GM04503 (cell line): ENCODE measurements at regions not wholly inside any gene's neighbourhood (a gene's known extent, or its start where the extent isn't known, plus 50 kb on each side); places are given as distances from the start of the nearest gene placed in this dataset.
A peak's percentile ranks its signal among the peaks of the same experiment; 100 is the strongest.

ENCODE experiments used
- DNase-seq: peaks from one replicate; pipeline ENCODE4 v3.0.0-alpha.2; 2012; ENCODE audit warnings: low read depth

- peak; percentile 69 for DNase-seq
Measured at GRCh38 chr11:19368726-19369375, 128.1 kb upstream of the E2F8 start.

GRCh38 chr11:19366992-19367709 lies 126.4 kb upstream of the E2F8 start:
- DNase-seq: peak; percentile 64

GRCh38 chr11:19365743-19366410 lies 125.1 kb upstream of the E2F8 start:
- no peak for DNase-seq

DNA sequence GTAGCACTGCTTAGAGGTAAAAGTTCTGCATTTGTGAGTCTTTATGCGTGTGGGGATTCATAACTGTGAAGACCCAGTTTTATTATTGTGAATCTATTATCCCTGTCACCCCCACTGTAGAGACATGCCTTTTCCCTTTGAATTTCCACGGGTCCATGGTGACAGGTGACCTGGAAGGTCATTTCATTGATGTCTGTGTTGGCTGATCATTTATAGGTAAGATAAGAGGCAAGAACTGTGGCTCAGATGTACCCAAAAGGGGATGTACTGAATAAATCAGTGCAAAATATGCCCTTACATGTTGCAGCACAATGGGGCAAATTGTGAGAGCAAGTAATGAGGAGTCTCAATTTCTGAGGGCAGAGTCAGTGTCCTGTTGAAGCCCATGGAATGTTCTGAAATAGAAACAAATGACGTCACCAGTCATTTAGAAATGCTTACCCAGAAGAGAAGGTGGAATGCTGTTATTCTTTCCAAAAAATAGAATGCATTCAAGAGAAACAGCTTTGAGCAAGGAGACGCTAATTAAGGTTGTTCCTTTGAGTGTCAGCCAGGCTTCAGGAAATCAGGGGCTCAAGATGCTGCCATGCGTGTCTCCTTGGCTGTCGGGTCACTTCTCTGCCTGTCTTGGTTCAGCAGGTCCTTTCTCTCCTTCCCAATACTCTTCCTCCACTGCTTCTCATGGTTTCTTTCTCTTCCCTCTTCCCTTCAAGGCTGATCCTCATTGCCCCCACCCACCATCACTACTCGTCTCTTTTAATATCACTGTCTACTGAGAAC lies 118.7 kb upstream of the E2F8 start:
- peak; percentile 66 for DNase-seq

- no peak for DNase-seq
Measured at GRCh38 chr11:19357943-19358342, 117.2 kb upstream of the E2F8 start.

DNA sequence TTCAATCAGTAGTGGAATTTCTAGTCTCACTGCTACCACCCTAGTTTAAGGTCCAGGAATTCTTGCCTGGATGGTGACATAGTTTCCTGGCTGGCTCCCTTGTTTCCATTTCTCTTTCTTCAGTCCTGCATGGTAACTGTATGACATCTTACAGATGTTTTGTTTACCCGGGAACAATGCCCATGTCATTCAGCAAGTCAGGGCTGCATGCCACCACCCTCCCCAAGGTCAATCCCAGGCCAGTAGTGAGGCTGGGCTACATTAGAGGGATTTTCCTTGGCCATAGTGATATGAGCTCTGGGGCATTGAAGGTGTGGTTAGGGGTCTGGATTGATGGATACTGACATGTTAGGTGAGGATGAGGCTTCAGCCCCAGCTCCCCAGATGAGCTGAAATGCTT lies 114.9 kb upstream of the E2F8 start:
- no peak for DNase-seq

- no peak for DNase-seq
Measured at GRCh38 chr11:19353287-19353850, 112.6 kb upstream of the E2F8 start.

DNA sequence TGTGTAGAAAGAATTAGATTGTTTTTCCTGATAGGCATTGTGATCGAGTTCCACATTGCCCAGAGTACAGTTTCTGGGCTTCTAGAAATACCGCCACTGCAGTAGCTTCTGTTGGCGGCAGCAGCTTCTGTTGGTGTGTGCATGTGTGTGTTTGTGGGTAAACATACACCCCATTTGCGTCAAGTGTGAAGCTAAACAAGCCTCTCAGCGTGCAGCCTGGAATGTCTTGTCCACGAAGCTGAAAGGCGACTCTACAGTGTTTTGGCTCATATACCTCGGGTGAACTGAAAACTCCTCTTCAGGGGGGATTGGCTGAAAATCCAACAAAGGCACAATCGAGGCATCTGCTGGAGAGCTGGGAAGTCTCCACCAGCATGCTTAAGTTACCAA lies 112.0 kb upstream of the E2F8 start:
- DNase-seq: no peak

DNA sequence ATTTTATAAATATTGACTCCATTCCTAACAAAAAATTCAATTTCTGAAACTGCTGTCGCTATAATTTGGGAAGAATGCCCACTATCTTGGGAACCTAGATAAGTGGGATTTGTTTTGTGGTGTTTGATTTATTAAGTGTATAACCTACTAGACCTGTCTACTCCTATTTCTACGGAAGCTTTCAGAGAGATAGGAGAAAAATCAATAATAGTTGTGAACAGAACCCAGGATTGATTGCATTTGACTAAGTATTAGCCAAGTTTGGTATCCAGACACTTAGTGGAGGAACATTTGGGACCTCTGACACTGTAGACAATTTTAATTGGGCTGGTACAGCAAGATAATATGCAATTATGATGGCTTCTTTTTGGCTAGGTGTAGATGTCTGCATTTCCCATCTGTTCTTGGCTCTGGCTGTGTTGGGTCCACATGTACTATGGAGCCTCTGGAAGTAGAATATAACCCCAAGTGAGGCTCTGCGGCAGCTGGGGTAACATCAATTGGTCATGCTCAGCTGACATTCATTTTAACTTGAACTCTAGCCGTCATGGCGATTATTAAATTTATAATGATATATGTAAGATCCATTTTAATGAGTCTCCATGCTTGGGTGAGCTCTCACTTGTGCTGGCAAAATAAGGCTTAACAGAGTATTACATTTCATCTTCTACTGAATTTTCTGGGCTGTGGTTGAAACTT lies 111.5 kb upstream of the E2F8 start:
- DNase-seq: no peak

GRCh38 chr11:19351426-19351825 lies 110.7 kb upstream of the E2F8 start:
- no peak for DNase-seq

GRCh38 chr11:19350160-19350559 lies 109.4 kb upstream of the E2F8 start:
- no peak for DNase-seq

DNA sequence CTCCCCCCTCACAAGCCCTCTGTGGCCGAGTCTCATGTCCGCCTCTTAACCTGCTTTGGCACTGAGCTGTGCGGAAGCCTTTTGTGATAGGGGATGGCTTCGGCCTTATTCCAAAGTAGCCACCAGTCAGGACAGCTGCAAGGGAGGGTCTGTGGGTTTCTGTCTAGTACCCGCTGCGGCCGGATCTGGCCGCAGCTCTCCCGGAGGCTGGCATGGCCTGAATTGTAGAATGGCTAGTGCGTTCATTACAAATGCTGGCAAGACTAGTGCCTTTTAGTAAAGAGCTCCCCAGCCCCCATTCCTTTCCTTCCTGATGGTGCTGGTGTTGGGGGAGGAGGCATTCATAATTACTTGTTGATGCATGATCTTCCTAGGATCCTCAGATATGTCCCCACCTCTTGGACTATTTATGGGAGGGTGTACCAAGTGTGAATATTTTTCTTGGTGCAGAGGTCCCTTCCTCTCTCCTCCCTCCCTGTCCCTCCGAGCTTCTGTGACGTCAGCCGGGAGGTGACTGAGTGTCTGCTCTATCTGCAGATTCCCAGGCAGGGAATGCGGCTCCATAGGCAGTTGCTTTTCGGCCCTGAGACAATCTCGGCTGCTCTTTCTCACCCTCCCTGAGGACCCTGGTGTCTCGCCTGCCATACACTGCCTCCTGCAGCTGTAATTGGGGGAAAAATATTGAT lies 108.7 kb upstream of the E2F8 start:
- no peak for DNase-seq

- no peak for DNase-seq
Measured at GRCh38 chr11:19347911-19348310, 107.2 kb upstream of the E2F8 start.

- no peak for DNase-seq
Measured at GRCh38 chr11:19345848-19346681, 105.3 kb upstream of the E2F8 start.

DNA sequence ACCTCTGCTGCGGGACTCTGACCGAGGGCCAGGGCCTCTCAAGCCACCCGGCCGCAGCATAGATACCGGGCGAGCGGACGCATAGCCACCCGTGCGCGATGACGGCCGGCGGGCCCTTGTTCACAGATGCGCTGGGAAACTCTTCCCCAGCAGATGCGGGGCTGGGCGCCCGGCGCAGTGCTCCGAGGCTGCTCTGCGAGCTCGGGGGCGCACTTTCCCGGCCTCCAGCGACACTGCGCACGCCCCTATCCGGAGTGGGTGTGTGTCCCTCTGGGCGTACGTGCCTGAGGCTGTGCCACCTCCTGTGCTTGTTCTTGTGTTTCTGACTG lies 104.7 kb upstream of the E2F8 start:
- DNase-seq: no peak

- no peak for DNase-seq
Measured at GRCh38 chr11:19344661-19345518, 104.1 kb upstream of the E2F8 start.

GRCh38 chr11:19342036-19342435 lies 101.3 kb upstream of the E2F8 start:
- no peak for DNase-seq

GRCh38 chr11:19338375-19338774 lies 97.6 kb upstream of the E2F8 start:
- no peak for DNase-seq

DNA sequence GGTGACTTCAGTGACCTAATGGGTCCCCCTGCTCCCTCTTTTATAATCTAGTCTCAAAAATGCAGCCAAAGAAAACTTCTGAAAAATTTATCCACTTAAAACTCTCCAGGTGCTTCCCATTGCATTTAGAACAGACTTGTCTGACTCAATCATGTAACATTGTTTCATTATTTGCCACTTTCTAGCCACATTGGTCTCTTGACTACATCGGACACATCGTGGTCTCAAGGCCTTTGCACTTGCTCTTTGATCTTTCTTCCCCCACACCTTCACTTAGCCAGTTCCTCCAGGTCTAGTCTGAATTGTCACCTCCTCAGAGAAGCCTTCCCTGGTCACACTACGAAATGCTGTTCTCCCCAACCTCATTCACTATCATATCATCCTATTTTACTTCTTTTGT lies 97.0 kb upstream of the E2F8 start:
- DNase-seq: no peak
